GM12891 (cell line): ENCODE measurements at regions not wholly inside any gene's neighbourhood (a gene's known extent, or its start where the extent isn't known, plus 50 kb on each side); places are given as distances from the start of the nearest gene placed in this dataset.

ENCODE experiments used
- POLR2A ChIP-seq: IDR thresholded peaks from 2 replicates; pipeline ENCODE4 v1.6.1; 2011; ENCODE audit warnings: low read depth, low read length, control low read depth
- POLR2AphosphoS5 ChIP-seq: IDR thresholded peaks from 2 replicates; pipeline ENCODE4 v1.6.1; 2011; ENCODE audit warnings: low read depth, low read length, control low read depth

GRCh38 chr1:212178851-212179250 is 106.4 kb upstream of the PPP2R5A start:
- TF ChIP-seq POLR2AphosphoS5 = no peak
- no peak for TF ChIP-seq POLR2A
